H1 (cell line): ENCODE measurements at regions not wholly inside any gene's neighbourhood (a gene's known extent, or its start where the extent isn't known, plus 50 kb on each side); places are given as distances from the start of the nearest gene placed in this dataset.
A peak's percentile ranks its signal among the peaks of the same experiment; 100 is the strongest.

Experiments used
- BACH1 ChIP-seq: IDR thresholded peaks from 2 replicates; pipeline ENCODE4 v1.6.1; 2012; ENCODE audit warnings: low read length, improper control_type of control experiment
- CHD1 ChIP-seq: IDR thresholded peaks from 2 replicates; pipeline ENCODE4 v1.6.1; 2012; ENCODE audit warnings: low read depth, low read length, improper control_type of control experiment
- GABPA ChIP-seq: IDR thresholded peaks from 2 replicates; pipeline ENCODE4 v1.6.1; 2011; ENCODE audit warnings: mild to moderate bottlenecking, low read length, moderate library complexity, borderline replicate concordance; ENCODE audit not compliant: insufficient read depth
- JUND ChIP-seq: IDR thresholded peaks from 2 replicates; pipeline ENCODE4 v1.6.1; 2011; ENCODE audit warnings: mild to moderate bottlenecking, improper control_type of control experiment, low read length
- RAD21 ChIP-seq, 2 experiments: IDR thresholded peaks in 1 of 2; conservative IDR thresholded peaks in 1 of 2; 2 replicates each; pipeline ENCODE4 v1.6.1; 2011; ENCODE audit warnings: low read depth in 2 of 2, low read length in 2 of 2, improper control_type of control experiment in 1 of 2, inconsistent platforms in 1 of 2, mild to moderate bottlenecking in 1 of 2, moderate library complexity in 1 of 2
- SP4 ChIP-seq: IDR thresholded peaks from 2 replicates; pipeline ENCODE4 v1.6.1; 2012; ENCODE audit warnings: low read length, inconsistent platforms
- TEAD4 ChIP-seq: IDR thresholded peaks from 2 replicates; pipeline ENCODE4 v1.6.1; 2012; ENCODE audit warnings: low read depth, low read length, inconsistent platforms, mixed read lengths
- TF ChIP-seq, protein P1 (sequence below): fragments of 300-600 bp; sonication (generic); IDR thresholded peaks from 2 replicates; pipeline ENCODE4 v1.7.1; 2012; ENCODE audit warnings: low read length, moderate library complexity, mild to moderate bottlenecking, inconsistent platforms; ENCODE audit not compliant: insufficient replicate concordance

DNA sequence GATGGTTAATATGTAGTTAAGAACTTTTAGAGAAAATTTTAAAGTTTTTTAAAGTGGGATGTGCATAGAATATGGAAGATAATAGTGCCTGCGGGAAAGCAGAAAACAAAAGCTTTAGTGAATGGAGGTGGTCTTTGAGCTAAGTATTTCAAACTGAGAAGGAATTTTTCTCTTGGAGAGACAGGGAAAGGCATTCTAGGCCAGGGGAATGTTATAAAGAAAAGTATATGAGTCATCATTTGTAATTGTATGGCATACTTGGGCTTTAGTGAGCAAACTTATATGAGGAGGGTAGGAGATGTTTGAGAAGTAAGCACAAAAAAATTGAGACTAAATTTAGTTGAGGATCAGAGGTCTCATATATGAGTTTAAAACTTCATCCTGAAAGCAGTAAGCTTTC lies 467.0 kb downstream of the PPARGC1A start (continued):
- TF ChIP-seq, protein P1, sequence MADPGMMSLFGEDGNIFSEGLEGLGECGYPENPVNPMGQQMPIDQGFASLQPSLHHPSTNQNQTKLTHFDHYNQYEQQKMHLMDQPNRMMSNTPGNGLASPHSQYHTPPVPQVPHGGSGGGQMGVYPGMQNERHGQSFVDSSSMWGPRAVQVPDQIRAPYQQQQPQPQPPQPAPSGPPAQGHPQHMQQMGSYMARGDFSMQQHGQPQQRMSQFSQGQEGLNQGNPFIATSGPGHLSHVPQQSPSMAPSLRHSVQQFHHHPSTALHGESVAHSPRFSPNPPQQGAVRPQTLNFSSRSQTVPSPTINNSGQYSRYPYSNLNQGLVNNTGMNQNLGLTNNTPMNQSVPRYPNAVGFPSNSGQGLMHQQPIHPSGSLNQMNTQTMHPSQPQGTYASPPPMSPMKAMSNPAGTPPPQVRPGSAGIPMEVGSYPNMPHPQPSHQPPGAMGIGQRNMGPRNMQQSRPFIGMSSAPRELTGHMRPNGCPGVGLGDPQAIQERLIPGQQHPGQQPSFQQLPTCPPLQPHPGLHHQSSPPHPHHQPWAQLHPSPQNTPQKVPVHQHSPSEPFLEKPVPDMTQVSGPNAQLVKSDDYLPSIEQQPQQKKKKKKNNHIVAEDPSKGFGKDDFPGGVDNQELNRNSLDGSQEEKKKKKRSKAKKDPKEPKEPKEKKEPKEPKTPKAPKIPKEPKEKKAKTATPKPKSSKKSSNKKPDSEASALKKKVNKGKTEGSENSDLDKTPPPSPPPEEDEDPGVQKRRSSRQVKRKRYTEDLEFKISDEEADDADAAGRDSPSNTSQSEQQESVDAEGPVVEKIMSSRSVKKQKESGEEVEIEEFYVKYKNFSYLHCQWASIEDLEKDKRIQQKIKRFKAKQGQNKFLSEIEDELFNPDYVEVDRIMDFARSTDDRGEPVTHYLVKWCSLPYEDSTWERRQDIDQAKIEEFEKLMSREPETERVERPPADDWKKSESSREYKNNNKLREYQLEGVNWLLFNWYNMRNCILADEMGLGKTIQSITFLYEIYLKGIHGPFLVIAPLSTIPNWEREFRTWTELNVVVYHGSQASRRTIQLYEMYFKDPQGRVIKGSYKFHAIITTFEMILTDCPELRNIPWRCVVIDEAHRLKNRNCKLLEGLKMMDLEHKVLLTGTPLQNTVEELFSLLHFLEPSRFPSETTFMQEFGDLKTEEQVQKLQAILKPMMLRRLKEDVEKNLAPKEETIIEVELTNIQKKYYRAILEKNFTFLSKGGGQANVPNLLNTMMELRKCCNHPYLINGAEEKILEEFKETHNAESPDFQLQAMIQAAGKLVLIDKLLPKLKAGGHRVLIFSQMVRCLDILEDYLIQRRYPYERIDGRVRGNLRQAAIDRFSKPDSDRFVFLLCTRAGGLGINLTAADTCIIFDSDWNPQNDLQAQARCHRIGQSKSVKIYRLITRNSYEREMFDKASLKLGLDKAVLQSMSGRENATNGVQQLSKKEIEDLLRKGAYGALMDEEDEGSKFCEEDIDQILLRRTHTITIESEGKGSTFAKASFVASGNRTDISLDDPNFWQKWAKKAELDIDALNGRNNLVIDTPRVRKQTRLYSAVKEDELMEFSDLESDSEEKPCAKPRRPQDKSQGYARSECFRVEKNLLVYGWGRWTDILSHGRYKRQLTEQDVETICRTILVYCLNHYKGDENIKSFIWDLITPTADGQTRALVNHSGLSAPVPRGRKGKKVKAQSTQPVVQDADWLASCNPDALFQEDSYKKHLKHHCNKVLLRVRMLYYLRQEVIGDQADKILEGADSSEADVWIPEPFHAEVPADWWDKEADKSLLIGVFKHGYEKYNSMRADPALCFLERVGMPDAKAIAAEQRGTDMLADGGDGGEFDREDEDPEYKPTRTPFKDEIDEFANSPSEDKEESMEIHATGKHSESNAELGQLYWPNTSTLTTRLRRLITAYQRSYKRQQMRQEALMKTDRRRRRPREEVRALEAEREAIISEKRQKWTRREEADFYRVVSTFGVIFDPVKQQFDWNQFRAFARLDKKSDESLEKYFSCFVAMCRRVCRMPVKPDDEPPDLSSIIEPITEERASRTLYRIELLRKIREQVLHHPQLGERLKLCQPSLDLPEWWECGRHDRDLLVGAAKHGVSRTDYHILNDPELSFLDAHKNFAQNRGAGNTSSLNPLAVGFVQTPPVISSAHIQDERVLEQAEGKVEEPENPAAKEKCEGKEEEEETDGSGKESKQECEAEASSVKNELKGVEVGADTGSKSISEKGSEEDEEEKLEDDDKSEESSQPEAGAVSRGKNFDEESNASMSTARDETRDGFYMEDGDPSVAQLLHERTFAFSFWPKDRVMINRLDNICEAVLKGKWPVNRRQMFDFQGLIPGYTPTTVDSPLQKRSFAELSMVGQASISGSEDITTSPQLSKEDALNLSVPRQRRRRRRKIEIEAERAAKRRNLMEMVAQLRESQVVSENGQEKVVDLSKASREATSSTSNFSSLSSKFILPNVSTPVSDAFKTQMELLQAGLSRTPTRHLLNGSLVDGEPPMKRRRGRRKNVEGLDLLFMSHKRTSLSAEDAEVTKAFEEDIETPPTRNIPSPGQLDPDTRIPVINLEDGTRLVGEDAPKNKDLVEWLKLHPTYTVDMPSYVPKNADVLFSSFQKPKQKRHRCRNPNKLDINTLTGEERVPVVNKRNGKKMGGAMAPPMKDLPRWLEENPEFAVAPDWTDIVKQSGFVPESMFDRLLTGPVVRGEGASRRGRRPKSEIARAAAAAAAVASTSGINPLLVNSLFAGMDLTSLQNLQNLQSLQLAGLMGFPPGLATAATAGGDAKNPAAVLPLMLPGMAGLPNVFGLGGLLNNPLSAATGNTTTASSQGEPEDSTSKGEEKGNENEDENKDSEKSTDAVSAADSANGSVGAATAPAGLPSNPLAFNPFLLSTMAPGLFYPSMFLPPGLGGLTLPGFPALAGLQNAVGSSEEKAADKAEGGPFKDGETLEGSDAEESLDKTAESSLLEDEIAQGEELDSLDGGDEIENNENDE: peak; percentile 76
- TF ChIP-seq TEAD4 (peak; percentile 65; the same call in 1 of the 2 replicates), RAD21 (IDR thresholded peaks at IDR 0.05 in 1 of 2, conservative IDR thresholded peaks at IDR 0.05 in 1 of 2; ENCODE audit: low read depth in 2 of 2, low read length in 2 of 2) (no peak), BACH1 (0 out of 2 replicates have a peak, but pooled peaks have one; percentile 38), GABPA (no peak), SP4 (no peak), JUND (peak; percentile 93), CHD1 (no peak)
